NCI-H82 treated with DMSO at 0.1 percent for 48 hours (cell line): ENCODE measurements at regions not wholly inside any gene's neighbourhood (a gene's known extent, or its start where the extent isn't known, plus 50 kb on each side); places are given as distances from the start of the nearest gene placed in this dataset.

Source experiments
- DNase-seq: peaks from one replicate; lab custom pipeline; 2025; ENCODE audit not compliant: unreplicated experiment; lab: John Stamatoyannopoulos, UW

DNA sequence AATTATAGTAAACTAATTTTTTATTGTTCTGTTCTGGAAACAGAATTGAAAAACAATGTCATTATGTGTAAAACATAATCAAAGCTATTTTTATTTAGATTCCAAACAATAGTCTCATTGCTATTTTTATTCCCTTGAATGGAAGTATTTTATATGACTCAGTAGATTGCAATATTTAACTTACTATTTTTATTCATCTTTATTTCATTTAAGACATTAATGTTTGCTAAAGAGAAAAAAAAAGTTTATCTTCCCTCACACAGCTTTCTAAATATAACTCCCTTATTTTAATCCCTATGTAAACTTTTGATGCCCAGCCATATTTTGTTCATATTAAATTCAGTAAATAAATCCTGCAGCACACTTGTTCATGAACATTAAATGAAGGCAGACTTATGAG, 622.4 kb downstream of the SLC6A15 start:
- DNase-seq, result no peak

DNA sequence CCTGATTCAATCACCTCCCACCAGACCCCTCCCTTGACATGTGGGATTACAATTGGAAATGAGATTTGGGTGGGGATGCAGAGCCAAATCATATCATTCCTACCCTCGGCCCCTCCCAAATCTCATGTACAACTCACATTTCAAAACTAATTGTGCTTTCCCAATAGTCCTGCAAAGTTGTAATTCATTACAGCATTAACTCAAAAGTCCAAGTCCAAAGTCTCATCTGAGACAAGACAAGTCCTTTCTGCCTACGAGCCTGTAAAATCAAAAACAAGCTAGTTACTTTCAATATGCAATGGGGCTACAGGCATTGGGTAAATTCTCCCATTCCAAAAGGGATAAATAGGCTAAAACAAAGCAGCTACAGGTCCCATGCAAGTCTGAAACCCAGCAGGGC, 634.6 kb downstream of the SLC6A15 start:
- no peak for DNase-seq

DNA sequence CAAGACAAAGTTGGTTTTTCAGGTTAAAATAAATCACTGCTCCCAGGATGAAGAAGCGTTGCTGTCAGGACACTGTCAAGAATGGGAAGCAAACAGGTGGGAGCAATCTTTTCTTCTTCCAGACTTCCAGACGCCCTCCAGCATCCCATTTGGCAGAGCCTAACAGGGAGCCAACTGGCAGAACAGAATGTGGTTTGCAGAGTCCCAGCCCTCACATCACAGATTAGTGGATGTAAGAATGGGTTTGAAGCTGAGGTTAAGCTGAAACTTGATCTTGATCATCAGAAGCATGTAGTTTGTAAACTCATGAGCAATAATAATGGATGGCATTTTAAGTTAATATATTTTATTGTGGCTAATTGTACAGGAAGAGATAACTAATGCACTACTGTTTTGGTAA, 636.4 kb downstream of the SLC6A15 start:
- DNase-seq, result no peak

DNA sequence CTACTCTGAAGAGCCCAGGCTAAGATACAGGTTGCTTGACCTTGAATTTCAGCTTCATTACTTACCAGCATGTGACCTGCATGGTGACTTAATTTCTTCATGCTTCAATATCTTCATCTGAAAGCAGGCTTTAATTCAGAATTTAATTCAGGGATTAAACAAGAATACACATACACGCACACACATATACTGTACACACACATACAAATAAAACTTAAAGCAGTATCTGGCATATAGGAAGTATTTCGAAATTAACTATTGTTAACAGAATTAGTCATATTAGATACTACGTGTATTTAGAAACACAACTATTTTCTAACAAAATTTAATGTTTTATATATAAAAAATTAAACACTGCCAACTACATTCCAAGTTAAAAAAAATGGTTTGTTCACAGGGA, 640.3 kb downstream of the SLC6A15 start:
- DNase-seq, result no peak

DNA sequence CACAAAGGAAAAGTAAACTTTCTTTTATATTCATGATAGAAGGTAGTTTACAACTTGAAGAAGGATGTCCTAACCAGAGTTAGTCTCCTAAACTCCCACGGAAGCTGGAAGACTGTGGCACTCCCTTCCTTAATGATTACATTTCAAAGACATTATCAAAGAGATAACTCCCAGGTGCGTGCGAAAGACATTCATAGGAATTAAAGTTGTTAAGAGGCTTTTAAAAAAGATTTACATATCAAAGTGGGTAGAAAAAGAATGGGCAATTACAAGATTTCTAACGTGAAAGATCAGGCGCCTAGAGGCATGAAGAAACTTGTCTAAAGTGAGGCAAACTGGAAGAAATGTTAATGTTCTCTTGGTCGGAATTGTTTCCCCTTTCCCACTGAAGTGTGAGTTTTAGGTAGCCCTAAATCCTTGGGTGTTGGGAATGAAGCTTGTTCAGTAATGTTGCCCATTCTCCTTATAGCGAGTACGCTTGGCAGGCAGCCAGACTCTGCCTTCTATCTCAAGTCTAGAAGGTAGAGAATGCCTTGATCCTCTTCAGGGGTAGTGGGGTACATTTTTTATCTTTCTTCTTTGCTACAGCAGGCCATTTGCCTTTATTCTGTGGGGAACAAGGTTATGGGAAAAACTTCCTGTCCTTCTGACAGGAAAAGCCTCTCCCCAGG, 642.0 kb downstream of the SLC6A15 start:
- DNase-seq, result peak; percentile 4

DNA sequence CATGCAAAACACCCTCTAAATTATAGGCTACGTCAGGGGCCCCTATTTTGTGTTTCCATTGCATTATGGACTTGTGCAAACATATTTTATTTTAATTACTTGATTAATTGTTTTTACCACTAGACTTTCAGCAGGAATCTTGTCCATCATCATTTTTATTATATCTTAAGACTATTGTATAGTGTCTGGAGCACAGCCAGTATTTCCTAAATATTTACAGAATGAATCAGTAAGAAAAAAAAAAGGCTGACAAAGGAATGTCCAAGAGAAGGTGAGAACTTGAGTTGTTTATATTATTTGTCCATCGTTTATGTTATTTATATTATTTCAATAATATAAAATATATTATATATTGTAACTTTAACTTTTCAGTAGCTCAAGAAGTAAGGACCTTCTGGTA, 664.7 kb downstream of the SLC6A15 start:
- DNase-seq, result no peak

DNA sequence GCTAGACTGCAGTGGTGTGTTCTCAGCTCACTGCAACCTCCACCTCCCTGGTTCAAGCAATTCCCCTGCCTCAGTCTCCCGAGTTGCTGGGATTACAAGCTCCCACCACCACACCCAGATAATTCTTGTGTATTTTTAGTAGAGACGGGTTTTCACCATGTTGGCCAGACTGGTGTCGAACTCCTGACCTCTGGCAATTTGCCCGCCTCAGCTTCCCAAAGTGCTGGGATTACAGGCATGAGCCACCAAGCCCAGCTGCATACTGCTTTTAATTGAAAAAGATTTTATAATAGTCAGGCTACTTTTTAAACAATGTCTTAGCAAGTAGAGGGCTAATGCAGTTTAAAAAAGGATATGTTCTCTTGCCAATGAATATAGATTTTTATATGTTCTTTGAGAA, 668.9 kb downstream of the SLC6A15 start:
- no peak for DNase-seq

DNA sequence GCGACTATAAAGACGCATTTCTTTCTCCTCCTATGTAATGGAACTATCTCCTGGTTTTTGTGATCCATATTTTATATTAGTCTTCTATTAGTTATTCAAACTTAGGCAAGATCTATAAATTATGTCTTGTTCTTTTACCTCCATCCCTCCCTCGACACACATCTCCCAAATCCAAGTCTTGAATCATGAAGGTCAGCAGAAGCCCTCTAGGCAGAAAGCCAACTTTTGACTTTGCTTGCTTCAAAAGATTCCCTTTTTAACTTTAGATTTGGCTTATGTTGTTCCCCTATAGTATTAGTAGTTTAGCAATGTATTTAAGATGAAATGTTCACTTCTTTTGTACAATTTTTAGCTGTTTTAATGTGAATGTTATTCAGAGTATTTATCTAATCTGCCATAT, 689.8 kb downstream of the SLC6A15 start:
- no peak for DNase-seq

DNA sequence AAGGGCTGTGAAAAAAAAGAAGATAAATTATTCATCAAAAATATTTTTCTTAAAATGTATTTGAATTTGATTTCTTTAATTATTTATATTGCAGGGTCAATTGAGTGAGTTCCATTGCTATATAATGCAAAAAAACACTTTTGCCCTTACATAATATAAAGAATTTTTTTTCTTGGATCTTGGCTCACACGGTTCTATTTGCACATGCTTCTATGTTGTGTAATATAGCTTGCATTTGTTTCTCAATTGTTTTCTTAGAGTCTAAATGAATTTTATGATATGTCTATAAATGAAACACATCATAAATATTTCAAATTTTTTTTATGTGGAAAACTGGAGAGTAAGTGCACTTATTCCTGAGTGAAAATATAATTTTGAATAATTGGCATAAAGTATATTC, 694.2 kb downstream of the SLC6A15 start:
- no peak for DNase-seq

DNA sequence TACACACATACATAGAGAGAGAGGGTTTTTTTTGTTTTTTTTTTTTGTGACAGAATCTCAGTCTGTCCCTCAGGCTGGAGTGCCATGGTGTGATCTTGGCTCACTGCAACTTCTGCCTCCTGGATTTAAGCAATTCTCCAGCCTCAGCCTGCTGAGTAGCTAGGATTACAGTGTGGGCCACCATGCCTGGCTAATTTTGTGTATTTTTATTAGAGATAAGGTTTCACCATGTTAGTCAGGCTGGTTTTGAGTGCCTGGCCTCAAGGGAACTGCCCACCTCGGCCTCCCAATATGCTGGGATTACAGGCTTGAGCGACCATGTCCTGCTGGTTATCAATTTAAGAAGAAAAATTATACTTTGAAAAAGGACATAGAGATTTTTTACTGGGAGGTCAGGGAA, 710.6 kb downstream of the SLC6A15 start:
- no peak for DNase-seq

DNA sequence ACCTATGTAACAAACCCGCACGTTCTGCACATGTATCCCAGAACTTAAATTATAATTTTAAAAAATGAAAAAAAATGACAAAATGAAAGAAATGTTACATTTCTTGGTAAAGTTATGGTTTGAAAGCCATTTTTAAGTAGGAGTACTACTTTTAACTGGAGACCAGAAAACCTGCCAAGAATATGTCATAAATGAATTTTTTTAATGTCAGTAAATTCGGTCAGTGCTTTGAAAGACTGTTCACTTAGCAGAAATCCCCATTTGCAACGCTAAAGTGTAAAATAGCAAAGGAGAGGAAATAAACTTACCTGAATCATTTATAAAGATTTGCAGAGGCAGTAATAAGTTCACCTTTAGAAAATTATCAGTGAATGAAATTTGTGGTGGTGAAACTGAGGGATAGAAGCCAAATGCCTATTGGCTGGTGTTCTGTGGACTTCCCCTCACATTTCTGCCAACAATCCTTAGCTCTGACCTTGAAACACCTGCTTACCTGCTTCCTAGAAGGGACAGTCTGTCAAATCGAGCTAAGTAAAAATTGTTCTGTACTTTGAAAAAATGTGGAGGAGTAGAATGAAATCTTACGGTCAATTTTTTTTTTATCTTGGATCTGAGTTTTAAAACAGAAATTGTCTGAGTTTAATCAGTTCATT, 714.2 kb downstream of the SLC6A15 start:
- no peak for DNase-seq

DNA sequence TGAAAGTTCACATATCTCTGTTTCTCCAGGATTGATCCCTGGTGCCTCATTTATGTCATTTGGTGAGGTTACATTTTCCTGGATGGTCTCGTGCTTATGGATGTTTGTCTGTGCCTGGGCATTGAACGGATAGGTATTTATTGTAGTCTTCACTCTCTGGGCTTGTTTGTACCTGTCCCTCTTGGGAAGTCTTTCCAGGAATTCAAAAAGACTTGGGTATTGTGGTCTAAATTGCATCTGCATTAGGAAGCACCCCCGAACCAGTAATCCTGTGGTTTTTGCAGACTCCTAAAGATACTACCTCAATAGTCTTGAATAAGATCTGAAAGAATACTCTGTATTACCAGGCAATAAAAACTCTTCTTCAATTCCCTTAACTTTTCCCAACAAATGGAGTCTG, 720.8 kb downstream of the SLC6A15 start:
- no peak for DNase-seq

DNA sequence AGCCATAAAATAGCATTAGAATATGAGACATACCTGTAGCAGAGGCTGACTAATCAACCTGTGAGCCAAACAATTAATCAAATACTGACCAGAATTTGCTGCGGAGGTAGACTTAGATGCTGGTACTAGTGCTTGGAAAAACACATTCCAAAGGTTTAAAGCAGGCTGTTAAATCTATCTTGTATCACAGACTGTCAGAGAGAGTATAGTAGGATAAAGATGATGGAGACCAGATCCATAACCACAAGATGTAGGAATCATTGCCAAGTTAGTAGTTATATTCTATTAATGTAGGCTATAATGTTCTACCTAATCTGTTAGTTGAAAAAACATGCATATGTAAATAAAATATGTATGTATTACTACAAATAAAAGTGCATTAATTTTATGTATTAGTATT, 726.2 kb downstream of the SLC6A15 start:
- DNase-seq, result no peak

DNA sequence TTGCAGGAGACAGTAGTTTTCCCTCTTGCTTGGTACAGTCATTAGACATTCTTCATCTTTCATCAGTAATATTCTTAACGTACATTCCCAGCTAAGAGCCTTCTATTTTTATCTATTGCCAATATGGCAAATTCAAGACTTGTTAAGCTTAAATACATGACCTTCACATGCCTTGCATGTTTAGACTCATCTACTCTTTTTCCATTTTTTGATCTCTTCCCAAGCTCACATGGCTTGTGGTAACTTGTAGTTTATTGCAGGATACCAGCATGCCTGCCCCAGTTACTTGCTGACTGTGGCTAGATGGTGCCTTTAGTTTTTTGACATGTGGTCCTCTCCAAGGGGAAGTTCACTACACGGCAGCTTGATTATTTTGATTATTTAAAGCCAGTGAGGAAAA, 729.0 kb downstream of the SLC6A15 start:
- no peak for DNase-seq

DNA sequence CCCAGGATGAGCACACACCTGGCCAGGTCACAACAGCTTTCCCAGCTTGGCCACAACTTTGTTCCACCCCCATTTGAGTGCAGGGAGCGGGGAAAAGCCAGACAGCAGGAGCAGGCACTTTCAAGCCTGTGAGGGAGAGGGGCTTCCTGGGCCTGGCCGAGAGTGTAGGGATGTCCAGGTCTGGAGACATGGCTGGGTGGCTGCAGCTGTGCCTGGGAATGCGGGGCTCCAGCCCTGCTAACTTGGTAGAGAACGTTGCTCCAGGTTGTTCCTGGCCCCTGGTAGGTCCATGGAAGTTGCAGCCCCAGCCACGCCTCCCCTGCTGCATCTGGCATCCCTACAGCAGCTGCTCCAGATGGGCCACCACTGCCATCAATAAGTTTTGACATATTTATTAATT, 738.5 kb downstream of the SLC6A15 start:
- DNase-seq, result no peak

DNA sequence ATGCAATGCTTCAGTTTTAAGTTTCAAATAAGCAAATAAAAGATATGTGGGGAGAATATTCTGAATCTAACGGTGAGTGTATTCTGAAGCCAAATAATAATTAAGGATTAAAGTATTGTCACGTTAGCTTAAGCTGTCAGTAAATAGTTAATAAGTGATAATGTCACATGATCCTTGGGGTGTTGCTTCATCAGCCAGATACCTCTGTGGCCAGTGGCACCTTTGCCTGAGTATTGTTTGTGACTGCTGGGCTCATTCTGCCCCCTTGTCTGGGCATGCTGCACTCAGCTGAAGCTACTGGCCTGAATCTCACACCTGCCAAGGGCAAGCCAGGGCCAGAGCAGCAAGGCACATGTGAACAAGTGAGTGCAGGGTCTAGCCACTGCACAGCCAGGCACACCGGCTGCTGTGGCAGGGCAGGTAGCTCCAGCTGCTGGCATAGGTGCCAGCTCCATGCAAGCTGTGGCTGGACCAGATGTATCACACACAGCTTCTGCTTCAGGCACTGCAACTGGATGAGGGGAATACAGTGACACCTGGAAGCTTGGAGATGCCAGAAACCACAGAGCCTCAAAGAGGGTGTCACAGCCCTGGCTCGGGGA, 739.7 kb downstream of the SLC6A15 start:
- no peak for DNase-seq

DNA sequence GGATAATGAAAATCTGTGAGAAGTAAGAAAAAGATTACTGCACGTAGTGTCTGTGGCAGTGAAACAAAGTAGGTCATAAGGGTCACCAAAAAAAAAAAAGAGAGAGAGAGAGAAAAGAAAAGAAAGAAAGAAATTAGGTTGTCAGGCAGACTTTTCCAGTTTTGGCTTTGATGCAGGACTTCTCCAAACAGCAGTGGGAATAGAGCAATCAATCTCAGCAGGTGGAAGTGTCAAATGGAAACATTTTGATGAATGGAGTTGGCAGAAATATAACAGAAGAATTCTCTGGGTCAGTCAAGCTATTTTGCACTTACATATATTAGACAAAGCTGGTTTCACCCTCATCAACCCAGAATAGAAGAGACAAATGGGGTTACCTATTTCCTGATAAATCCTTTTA, 745.8 kb downstream of the SLC6A15 start:
- DNase-seq, result no peak

DNA sequence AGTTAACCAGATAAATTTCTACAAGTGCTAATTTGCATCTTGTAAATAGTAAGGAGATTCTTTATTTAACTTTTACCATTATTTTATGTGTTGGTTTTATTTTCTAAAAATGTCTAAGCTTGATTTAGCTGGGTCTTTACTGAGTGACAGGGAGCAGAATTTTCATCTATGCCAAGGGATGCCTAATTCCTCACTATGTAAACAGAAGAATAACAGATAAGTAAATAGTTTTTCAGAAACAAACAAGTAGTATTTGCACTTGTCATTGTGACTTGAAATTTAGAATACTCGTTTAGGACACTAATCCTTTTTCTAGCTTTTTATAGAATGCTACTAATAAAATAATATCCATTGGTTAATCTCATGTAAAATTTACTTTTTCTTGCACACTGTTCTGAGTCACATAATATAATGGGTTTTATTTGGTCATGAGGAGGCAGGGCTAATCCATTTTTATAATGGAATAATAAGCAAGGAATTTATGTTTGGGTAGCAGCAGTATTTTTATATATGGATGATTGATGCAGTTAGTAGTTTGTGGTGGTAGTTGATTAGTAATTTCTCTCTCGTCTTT, 746.5 kb downstream of the SLC6A15 start:
- no peak for DNase-seq

DNA sequence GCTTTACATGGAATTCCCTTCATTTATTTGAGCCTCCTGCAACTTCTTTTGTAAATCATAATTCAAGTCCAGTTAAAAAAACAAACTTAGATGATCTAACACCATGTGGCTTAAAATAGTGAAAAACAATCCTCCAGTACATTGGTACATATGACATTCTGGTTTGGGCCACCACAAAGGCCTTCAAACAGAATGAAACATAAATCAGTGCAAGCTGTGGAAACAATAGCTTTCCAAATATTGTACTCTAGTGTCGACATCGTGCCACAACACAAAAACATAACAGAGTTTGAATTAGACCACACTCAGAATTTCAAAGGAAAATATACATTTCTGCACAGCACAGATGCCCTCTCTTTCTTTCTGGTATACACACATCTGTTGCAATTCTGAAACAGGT, 751.3 kb downstream of the SLC6A15 start:
- no peak for DNase-seq

DNA sequence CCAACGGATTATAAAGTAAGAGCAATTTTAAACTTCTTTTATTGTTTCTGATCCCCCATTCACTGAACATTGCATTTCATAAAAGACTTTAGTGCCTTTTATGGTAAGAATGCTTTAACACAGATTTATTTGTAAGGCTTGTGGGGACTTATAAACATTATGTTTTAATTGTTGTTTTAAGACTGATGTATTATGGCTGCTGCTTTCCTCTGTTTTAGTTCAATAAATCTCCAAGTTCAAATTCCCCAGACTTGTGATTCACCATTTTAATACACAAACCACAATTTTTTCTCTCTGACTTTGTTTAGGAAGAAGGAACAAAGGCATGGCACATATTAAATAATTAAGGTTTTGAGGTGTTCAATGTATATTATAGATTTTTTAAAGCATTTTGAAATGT, 753.3 kb downstream of the SLC6A15 start:
- DNase-seq, result no peak

DNA sequence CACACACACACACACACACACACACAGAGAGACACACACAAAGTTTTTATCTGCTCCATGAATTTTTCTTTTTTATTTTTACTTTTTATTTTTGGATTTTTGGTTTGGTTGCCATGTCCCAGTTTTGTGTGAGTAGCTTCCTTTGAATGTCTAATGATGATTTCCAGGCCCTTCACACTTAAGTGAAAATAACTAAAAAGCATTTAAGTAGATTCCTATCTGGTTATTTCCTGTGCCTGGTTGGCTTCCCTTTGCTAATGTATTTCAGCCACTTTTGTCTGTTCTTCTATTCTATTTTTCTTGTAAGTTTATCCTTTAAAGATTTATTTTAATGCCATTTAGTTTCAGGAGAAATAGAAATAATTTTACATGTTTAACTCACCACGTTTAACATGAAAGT, 755.4 kb downstream of the SLC6A15 start:
- no peak for DNase-seq
